Ovary (tissue), 7 donors: ENCODE measurements at regions not wholly inside any gene's neighbourhood (a gene's known extent, or its start where the extent isn't known, plus 50 kb on each side); places are given as distances from the start of the nearest gene placed in this dataset.

Experiments
- DNase-seq, 5 donors: peaks; one replicate each; pipeline ENCODE4 v3.0.0-alpha.2; 2019 to 2020
- H3K27ac ChIP-seq, 2 donors: fragments of 200-600 bp; one replicate each; pipeline versions ENCODE4 v1.5.1 to v1.8.0; 2019 to 2022
- H3K27me3 ChIP-seq: fragments of 200-600 bp; one replicate; pipeline ENCODE4 v1.8.0; 2022
- H3K36me3 ChIP-seq: fragments of 200-600 bp; sonication (generic); one replicate; pipeline ENCODE4 v1.5.1; 2019
- H3K4me1 ChIP-seq: one replicate; pipeline ENCODE4 v1.8.1; 2013; ENCODE audit warnings: mild to moderate bottlenecking, moderate library complexity; ENCODE audit not compliant: insufficient read depth
- H3K4me3 ChIP-seq: fragments of 200-600 bp; sonication (generic); one replicate; pipeline ENCODE4 v1.5.1; 2017
- H3K9me3 ChIP-seq, 2 donors: fragments of 200-600 bp in 1 of 2; sonication (generic) in 1 of 2; one replicate each; pipeline versions ENCODE4 v1.5.1 to v1.8.1; 2013 to 2019; ENCODE audit warnings: mild to moderate bottlenecking in 1 of 2, moderate library complexity in 1 of 2
- CTCF ChIP-seq, 3 donors: fragments of 450-650 bp in 2 of 3; fragments of 200-600 bp in 1 of 3; IDR thresholded peaks; one replicate each; pipeline versions ENCODE4 v1.5.1 to v1.8.0; 2016 to 2022; ENCODE audit warnings: antibody characterized with exemption in 3 of 3, mild to moderate bottlenecking in 1 of 3
- EP300 ChIP-seq: sonication (generic); formaldehyde crosslinking; IDR thresholded peaks from one replicate; pipeline ENCODE4 v1.6.1; 2017; ENCODE audit warnings: antibody characterized with exemption
- POLR2A ChIP-seq: fragments of 450-650 bp; IDR thresholded peaks from one replicate; pipeline ENCODE4 v1.6.1; 2017; ENCODE audit warnings: antibody characterized with exemption, mild to moderate bottlenecking, moderate library complexity
- WGBS, 3 donors: extraction: QIAGEN DNeasy Blood & Tissue Kit in 1 of 3; methylation state at CpG; one replicate each; pipeline versions ENCODE4 v1.1.5 to v1.1.7; 2013 to 2017; 5-methylcytosine and 5-hydroxymethylcytosine counted together
- intact Hi-C, 4 donors: fragments of 100-400 bp; cut with DNase I; formaldehyde crosslinking; loops; one replicate each; pipeline versions ENCODE4 v1.11.0 to v1.15.1; 2022 to 2023
- donor health status: DM: no; HTN: no; CAD: no; lungs with moderate emphysema.
- donor health status: DM: no; HTN: no; CAD: no.
- donor health status: Bipolar disorder and iron deficiency.
- donor health status: DM: no; HTN: no; CAD: no.
- donor health status: DM: yes; HTN: yes; CAD: no.

DNA sequence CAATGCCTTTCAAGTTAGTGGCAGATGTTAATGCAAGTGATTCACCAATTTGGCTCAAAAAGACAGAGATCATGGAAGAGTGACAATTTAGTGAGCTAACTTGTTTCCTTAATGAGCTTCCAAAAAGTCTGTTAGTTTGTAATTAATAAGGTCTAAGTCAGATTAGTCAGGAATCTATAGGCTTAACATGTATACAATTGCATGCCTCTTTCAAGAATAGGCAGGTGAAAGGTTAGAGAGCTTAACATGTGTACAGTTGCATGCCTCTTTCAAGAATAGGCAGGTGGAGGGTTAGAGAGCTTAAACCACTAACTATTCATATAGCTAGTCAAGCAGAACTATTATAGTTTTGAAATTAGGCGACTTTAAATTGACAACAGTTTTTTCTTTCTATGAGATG lies 663.8 kb downstream of the C12orf50 start:
- 93 to 100% (median 96%) methylated on average over 1 of the region's 1 CpG for WGBS, 3 donors
- intact Hi-C loops, result no loop called here

DNA sequence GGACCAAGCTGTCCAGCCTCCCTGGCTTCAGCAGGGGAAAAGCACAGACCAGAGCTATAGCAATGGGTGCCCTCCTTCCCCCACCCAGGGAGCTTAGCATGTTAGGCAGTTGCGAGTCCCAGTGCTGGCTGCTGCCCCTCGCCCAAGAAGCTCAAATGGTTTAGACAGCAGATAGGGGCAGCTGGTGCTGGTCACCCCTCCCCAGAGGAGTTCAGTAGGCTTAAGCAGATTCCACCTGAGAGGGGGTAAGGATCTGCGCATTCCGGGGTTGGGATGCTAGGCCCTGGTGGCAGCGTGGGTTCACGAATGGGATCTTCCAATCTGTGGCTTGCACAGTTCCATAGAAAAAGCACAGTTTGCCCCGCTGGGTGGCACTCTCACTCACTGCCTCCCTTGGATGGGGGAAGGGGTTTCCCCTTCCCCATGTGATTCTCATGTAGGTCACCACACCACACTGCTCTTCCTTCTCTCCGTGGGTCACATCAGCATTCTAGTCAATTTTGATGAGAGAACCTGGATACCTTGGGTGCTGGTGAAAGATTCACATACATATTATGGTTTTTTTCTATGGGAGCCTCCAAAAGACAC lies 665.6 kb downstream of the C12orf50 start:
- no peaks in the 10 kb centered on the region for H3K4me1 ChIP-seq
- no peaks in the 10 kb centered on the region for H3K27me3 ChIP-seq
- intact Hi-C loops, result no loop called here
- WGBS, 3 donors, result 94 to 97% (median 97%) methylated on average over 8 of the region's 8 CpGs
- TF ChIP-seq POLR2A (no peak), CTCF (IDR thresholded peaks at IDR 0.05) (no peak), EP300 (no peak)
- no peaks in the 10 kb centered on the region for H3K9me3 ChIP-seq
- H3K36me3 ChIP-seq, result no peaks in the 10 kb centered on the region
- H3K4me3 ChIP-seq, result no peak overlapping the region
- DNase-seq, result peak in 1 of 5 donors; percentile 8
- no peak overlapping the region for H3K27ac ChIP-seq

More for the DNA sequence above, 663.8 kb downstream of the C12orf50 start:
- H3K4me1 ChIP-seq, result no peaks in the 10 kb centered on the region
- H3K36me3 ChIP-seq, result no peaks in the 10 kb centered on the region
- H3K27me3 ChIP-seq, result no peaks in the 10 kb centered on the region
- no peak overlapping the region for H3K27ac ChIP-seq
- no peaks in the 10 kb centered on the region for H3K9me3 ChIP-seq
- TF ChIP-seq EP300 (no peak), POLR2A (no peak), CTCF (IDR thresholded peaks at IDR 0.05) (no peak)
- no peak overlapping the region for H3K4me3 ChIP-seq
- DNase-seq, result no peak

- 88 to 91% (median 90%) methylated on average over 3 of the region's 3 CpGs for whole genome bisulfite sequencing, 3 donors
Measured at GRCh38 chr12:87349681-87350080, 679.5 kb downstream of the C12orf50 start.

GRCh38 chr12:87348071-87348470 lies 681.1 kb downstream of the C12orf50 start:
- intact Hi-C loops, result loop anchor here in 1 of 4 donors (10.0 kb wide), 1 partner anchor 1847 kb away; no protein-coding TSS in a partner anchor
- DNase-seq, result no peak
- no peaks in the 10 kb centered on the region for H3K36me3 ChIP-seq
- TF ChIP-seq EP300, result no peak
- TF ChIP-seq CTCF (IDR thresholded peaks at IDR 0.05), result no peak
- no peak for TF ChIP-seq POLR2A
- no peak overlapping the region for H3K4me3 ChIP-seq
- no peaks in the 10 kb centered on the region for H3K4me1 ChIP-seq
- no peaks in the 10 kb centered on the region for H3K9me3 ChIP-seq
- H3K27me3 ChIP-seq, result no peaks in the 10 kb centered on the region
- 90 to 93% (median 90%) methylated on average over 3 of the region's 3 CpGs for WGBS, 3 donors
- H3K27ac ChIP-seq, result no peak overlapping the region

More at GRCh38 chr12:87349681-87350080, 679.5 kb downstream of the C12orf50 start:
- peaks cover 3% of the 10 kb centered on the region for H3K27me3 ChIP-seq
- intact Hi-C loops, result loop anchor here in 1 of 4 donors (10.0 kb wide), 1 partner anchor 1845 kb away; no protein-coding TSS in a partner anchor
- H3K9me3 ChIP-seq, result no peaks in the 10 kb centered on the region
- no peak overlapping the region for H3K27ac ChIP-seq
- TF ChIP-seq EP300 (no peak), POLR2A (no peak), CTCF (IDR thresholded peaks at IDR 0.05) (no peak)
- H3K4me1 ChIP-seq, result no peaks in the 10 kb centered on the region
- H3K4me3 ChIP-seq, result no peak overlapping the region
- H3K36me3 ChIP-seq, result no peaks in the 10 kb centered on the region
- no peak for DNase-seq
